Peyer's patch (tissue), 4 donors: ENCODE measurements at regions not wholly inside any gene's neighbourhood (a gene's known extent, or its start where the extent isn't known, plus 50 kb on each side); places are given as distances from the start of the nearest gene placed in this dataset.

Experiments used
- CTCF ChIP-seq, 6 experiments: fragments of 450-650 bp in 4 of 6; fragments of 200-600 bp in 2 of 6; sonication (generic) in 1 of 6; IDR thresholded peaks; one replicate each; pipeline ENCODE4 v1.5.1; 2017 to 2019; ENCODE audit warnings: antibody characterized with exemption in 6 of 6, mild to moderate bottlenecking in 3 of 6, moderate library complexity in 1 of 6
- POLR2A ChIP-seq, 2 donors: fragments of 450-650 bp; IDR thresholded peaks; one replicate each; pipeline ENCODE4 v1.5.1; 2017; ENCODE audit warnings: antibody characterized with exemption in 2 of 2, mild to moderate bottlenecking in 2 of 2, moderate library complexity in 2 of 2

DNA sequence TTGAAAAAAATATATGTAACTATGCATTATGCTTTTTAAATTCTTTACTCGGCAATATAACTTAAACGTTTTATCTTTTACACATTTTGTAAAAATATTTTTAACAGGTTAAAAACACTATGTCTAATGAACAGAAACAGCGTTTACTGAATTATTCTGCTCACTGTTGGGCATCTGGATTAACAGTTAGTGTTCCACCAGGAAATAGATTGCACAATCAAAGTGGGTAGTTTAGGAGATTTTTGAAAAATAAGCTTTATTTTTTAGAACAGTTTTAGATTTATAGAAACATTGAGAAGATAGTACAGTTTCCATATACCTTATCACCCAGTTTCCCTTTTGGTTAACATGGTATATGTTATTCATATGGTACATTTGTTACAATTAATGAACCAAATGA lies 63.1 kb upstream of the FREM3 start:
- TF ChIP-seq CTCF (IDR thresholded peaks at IDR 0.05): no peak
- TF ChIP-seq POLR2A (IDR thresholded peaks at IDR 0.05): no peak
